ENCODE measurements at regions not wholly inside any gene's neighbourhood (a gene's known extent, or its start where the extent isn't known, plus 50 kb on each side); places are given as distances from the start of the nearest gene placed in this dataset.

DNA sequence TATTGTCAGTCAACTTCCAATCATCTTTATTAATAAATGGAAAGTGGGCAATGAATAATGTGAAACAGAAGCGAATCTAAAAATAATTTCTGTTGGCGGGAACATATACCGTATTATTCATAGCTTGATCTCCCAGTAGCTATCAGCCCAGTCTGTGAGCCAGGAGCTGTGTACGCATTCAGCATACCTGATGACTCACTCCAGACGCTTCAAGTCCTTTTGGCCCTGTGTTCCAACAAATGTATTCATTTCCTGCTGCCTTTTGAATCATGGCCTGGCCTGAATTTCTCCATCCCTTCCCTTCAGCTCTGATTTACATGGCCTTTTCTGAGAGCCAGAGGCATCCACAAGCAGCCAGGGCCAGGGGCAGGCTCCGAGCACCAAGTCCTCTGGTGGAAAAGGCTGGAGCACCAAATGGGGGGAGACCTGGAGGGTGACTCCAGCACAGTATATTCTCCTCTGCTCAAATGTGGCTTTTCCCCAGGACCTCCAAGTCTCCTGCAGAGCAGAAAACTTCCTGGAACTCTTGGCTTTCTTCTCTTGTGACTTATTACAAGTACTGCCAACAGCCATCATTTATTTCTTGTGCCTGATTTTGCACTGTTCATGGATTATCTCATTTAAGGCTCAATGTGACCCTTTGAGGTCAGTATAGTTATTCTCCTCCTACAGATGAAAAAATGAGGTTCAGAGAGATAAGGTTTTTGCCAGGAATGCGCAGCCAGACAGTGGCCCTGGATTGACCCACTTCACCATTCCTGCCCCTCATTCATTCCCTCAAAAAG, 108.7 kb downstream of the EN1 start:
- DNase-seq, result no peak

DNA sequence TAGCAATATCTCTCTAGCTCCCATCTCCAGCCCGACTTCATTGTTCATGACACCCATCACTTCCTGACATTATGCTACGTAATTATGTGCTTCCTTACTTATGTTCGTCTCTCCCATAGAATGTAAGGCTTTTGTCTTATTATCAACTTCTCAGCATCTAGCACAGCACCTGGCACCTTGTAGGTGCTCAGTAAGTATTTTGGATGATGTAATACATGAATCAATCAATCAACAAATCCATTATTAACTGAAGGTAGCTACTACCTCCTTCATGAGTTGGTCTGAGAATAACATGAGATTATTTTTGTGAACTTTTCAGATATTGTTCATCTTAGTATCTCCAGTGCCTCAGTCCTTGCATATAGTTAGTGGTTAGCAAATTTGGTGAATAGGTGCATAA, 109.3 kb downstream of the EN1 start:
- no peak for DNase-seq

DNA sequence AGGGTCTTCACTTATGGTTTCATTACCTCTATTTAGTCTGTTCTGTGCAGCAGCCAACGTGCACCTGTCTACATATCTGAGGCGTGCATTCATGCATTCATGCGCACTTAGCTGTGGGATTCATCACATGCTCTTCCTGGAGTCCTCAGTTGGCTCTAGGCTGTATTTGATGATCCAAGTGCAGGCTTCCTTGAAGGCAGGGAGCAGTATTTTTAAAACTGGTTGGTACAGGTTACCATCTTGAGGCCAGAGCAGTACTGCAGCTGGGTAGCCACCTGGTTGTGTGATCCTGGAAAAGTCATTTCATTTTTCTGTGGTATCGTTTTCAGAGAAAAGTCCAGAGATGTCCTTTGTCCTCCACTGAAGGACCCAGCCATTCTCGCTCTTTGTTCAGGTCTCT, 109.8 kb downstream of the EN1 start:
- DNase-seq, result no peak

DNA sequence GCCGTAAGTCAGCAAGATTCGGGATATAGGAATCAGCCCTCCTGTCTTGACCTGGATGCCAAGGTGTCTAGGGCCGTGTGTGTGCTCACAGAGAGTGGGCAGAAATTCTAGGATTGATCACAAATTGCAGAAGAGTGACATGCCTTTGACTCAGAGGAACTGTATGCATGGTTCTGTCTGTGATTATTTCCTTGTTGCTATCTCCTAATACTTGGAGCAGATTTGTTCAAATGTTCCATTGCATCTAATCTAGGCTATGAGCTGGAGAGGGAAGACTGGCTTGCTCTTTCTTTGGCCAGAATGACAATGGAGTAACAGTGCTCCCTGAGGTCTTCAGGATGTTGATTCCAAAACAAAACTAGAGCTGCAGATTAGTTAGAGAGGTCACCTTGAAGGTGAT, 115.0 kb downstream of the EN1 start:
- no peak for DNase-seq

DNA sequence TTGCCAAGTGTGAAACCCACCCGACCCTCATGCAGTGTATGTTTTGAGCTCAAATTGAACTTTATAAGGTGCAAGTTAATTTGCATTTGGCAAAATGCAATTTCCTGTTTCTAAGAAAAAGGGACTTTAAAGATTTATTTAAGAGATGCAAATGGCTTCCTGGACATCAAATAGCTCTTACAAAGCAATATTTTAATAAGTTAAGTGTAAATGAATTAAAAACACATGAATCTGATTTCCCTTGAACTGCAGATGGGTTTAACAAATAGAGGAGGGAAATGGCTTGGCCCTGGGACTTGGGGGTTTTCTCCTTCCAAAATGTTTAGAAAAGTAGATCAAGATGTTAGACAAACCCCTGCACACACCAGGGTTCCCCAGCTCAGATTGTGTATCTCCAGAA, 116.0 kb downstream of the EN1 start:
- no peak for DNase-seq

DNA sequence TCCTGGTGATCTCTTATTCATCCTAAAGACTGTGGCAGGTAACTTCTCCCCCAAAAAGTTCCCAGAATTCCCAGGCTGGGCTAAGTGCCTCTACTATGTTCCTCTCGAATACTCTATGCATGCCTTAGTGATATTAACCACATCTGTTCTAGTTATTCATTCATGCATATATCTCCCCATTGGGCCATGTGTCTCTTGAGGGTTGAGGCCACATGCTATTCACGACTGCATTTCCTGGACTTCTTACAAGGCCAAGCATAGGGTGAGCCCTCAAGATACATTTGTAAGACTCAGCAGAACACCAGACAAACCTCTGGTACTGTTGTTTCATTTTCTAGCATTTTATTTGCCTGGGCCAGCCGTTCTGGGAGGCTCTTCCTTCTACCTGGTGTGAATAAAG, 117.0 kb downstream of the EN1 start:
- no peak for DNase-seq

DNA sequence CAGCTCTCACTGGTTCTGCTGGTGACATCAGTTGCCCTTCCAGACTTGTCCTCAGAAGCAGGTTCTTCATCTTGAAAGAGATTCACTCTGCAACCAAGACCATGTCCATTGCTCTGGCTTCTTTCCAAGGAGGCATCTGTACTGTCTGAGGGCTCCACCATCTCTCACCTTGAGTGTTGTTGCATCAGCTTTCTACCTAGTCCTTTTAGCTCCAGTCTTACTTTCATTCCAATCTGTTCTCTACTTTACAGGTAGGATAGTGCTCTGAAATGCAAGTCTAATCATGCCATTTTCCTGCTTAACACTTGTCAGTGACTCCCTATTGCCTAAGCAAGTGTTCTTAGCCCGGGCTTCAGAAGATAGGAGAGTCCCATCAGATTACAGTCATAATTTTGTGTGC, 117.7 kb downstream of the EN1 start:
- no peak for DNase-seq

DNA sequence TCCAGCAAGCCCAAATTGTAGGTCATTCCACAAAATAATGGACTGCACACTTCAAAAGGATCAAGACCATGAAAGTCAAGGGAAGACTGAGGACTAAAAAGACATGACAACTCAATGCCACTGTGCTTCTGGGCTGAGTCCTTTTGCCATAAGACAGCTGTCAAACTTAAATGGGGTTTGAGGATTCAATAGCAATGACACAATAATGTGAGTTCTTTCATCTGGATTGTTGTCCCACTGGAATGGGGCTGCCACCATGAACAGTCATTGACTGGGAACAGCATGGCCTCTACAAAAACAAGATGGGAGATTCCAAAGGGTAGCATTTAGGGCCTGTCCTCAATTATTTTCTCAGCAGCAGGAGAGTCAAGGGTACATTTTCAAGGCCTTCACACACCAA, 118.5 kb downstream of the EN1 start:
- DNase-seq, result no peak

DNA sequence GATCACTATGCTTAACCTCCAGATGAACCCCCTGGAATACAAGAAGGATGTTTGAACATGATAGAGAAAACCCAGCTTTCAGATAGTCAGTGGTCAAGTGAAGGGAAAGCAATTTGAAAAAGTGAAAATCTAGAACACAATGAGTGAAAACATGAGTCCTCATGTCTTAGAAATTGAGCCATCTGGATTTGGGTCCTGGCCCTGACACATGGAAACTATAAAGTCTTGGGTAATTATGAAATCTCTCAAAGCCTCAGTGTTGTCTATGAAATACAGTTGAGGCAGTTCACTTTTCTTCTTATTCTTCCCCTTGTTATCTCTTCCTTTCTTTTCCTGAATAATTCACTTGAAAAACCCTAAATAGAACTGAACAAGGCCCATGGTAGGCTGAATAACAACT, 120.6 kb downstream of the EN1 start:
- DNase-seq, result no peak

DNA sequence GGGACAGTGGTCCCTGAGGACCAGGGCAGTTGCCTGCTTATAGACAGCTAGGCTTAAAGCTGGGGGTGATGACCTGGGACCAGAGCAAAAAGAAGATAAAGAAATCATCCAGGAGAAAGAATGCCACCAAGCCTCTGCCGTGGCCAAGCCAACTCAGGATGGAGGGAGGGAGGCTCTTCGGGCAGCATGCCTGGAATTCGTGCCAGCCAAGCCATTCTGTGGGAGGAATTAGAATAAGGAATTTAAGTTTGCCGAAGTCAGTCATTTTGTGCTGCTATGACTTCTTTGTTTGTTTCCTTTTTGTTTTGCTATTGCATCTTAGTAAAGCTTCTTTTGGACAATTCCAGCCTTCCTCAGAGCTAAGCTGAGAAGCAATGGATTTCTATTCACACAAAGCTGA, 124.1 kb downstream of the EN1 start:
- no peak for DNase-seq

GRCh38 chr2:118722976-118723375, 124.5 kb downstream of the EN1 start:
- no peak for DNase-seq

- DNase-seq, result no peak
Observed at GRCh38 chr2:118721817-118722551, 125.5 kb downstream of the EN1 start.

DNA sequence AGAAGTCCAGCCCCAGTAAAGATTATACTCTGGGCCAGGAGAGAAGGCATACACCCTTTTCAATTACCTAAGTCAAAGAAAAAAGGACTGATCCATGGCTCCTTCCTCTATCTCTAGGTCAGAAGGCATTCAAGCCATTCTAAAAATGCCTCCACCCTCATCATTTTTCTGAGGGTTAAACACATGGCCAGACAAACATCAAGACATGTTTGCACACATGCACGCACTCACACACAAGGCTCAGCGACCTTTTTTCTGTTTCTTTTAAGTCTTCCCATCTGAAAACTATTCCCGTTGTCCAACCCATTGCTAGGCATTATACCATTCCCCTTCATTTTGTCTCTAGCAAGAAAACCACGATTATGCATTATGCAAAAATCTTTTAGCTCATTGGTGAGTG, 126.6 kb downstream of the EN1 start:
- DNase-seq, result no peak

GRCh38 chr2:118718921-118719320, 128.5 kb downstream of the EN1 start:
- no peak for DNase-seq

- no peak for DNase-seq
Observed at GRCh38 chr2:118716102-118716501, 131.3 kb downstream of the EN1 start.

- no peak for DNase-seq
Observed at GRCh38 chr2:118714118-118714517, 133.3 kb downstream of the EN1 start.

DNA sequence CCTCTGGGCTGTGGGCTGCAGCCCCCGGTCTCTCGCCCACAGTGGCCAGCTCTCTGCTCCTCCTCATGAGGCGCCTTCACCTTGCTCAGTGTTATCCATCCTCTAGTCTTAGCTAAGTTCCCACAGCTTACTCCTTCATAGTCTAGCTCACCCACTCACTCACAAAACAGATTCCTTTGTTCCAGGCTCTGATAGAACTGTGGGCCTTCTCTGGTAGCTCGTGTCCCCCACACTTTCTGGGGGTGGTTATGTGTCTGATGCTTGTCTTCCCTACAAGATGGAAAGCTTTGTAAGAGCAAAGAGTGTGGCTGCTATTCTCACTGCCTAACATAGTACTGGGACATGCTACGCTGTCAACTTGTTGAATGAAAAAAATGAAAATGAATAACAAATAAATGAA, 135.8 kb downstream of the EN1 start:
- no peak for DNase-seq

DNA sequence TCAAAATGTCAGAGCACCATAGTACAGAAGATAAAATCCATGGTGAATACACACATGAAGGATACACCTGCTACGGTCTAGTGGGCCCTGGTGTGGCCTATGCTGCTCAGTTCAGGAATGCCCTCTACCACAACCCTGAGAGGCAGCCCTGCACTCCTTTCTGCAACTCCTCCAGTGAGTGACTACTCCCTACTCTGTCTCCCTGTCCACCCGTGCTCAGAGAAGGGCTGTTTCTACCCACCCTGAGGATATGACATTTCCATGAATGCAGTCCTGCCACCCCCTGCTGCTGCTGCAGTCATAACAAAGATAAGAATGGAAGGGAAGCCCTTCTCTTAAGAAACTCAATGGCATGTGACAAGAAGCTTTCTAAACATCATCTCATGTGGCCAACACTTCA, 137.0 kb downstream of the EN1 start:
- no peak for DNase-seq

- DNase-seq, result no peak
Observed at GRCh38 chr2:118709786-118710185, 137.7 kb downstream of the EN1 start.

DNA sequence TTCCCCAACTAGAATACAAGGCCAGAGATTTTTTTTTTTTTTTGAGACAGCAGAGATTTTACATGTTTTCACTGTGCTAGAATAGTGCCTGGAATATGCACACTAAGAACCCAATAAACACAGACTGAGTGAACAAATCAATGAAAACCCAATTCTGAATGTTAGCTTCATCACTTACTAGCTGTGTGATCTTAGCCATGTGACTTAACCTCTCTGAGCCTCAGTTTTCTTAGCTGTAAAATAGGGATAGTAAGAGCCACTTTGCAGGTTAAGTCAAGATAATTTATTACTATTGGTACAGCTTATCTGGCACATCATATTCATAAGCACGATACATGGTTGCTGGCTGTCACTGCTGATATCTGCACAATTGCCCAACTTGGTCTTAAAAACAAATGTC, 140.6 kb downstream of the EN1 start:
- DNase-seq, result no peak

DNA sequence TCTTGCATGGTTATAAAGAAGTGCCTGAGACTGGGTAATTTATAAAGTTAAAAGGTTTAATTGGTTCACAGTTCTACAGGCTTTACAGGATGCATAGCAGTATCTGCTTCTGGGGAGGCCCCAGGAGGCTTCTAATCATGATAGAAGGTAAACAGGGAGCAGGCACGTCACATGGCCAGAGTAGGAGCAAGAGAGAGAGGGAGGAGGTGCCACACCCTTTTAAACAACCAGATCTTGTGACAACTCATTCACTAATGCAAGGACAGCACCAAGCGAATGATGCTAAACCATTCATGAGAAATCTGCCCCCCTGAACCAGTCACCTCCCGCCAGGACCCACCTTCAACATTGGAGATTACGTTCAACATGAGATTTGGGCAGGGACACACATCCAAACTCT, 141.1 kb downstream of the EN1 start:
- DNase-seq, result no peak

DNA sequence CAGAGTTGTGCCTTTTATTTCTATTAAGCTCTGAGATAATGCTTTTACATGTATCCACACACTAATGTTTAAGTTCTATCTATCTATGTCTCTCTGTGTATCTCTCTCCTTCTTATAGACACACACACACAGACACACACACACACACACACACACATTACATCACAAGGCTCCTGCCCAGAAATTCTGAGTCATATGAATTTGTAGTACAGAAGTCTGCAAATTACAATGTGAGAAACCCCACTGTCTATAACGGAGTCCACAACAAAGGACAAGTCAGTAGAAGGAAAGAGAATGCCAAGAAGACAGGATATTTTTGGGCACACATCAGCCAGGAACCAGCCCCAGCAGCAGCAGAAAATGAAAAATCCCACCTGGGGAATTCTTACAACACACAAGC, 142.4 kb downstream of the EN1 start:
- DNase-seq, result no peak

- no peak for DNase-seq
Observed at GRCh38 chr2:118699447-118700175, 147.8 kb downstream of the EN1 start.

GRCh38 chr2:118698564-118698963, 148.9 kb downstream of the EN1 start:
- no peak for DNase-seq

Measured in T-helper 2 cell (primary cell).